ENCODE measurements at regions not wholly inside any gene's neighbourhood (a gene's known extent, or its start where the extent isn't known, plus 50 kb on each side); places are given as distances from the start of the nearest gene placed in this dataset.

DNA sequence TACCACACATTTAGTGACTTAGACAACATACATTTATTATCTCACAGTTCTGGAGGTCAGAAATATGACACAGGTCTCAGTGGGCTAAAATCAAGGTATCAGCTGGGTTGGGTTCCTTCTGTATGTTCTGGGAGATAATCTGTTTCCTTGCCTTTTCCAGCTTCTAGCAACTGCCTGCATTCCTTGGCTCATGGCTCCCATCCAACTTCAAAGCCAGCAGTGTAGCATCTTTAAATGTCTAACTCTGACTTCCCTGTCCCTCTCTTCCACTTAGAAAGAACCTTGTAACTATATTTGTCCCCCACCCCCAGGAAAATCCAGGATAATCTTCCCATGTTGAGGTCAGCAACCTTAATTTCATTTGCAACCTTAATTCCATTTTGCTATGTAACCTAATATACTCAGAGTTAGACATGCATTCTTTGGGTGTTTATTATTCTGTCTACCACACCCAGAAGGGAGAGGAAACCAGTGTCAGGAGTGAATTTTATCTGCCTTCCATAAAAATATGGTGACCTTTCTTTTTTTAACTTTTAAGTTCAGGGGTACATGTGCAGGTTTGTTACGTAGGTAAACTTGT, 57.3 kb upstream of the SMIM30 start:
- DNase-seq (ENCODE audit: unreplicated experiment), result no peak
- no peaks in the 10 kb centered on the region for H3K36me3 Mint-ChIP-seq (ENCODE audit: insufficient read depth, unreplicated experiment)
- ChIA-PET POLR2A (no interaction called here), CTCF (interaction anchor here (1.4 to 7.8 kb wide), 2 partner anchors 16 to 247 kb away, joined by 4 to 43 read pairs; no protein-coding TSS in a partner anchor)
- intact Hi-C loops (cut with micrococcal nuclease), result no loop called here
- BruUV-seq (replicated peaks), result no TSS peak
- TF ChIP-seq, protein P1, sequence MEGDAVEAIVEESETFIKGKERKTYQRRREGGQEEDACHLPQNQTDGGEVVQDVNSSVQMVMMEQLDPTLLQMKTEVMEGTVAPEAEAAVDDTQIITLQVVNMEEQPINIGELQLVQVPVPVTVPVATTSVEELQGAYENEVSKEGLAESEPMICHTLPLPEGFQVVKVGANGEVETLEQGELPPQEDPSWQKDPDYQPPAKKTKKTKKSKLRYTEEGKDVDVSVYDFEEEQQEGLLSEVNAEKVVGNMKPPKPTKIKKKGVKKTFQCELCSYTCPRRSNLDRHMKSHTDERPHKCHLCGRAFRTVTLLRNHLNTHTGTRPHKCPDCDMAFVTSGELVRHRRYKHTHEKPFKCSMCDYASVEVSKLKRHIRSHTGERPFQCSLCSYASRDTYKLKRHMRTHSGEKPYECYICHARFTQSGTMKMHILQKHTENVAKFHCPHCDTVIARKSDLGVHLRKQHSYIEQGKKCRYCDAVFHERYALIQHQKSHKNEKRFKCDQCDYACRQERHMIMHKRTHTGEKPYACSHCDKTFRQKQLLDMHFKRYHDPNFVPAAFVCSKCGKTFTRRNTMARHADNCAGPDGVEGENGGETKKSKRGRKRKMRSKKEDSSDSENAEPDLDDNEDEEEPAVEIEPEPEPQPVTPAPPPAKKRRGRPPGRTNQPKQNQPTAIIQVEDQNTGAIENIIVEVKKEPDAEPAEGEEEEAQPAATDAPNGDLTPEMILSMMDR (IDR thresholded peaks at IDR 0.05; ENCODE audit: unreplicated experiment), result no peak
- H3K27ac Mint-ChIP-seq (ENCODE audit: low read depth, unreplicated experiment), result no peak overlapping the region
- H3K4me3 Mint-ChIP-seq (ENCODE audit: unreplicated experiment), result no peak overlapping the region
- no peaks in the 10 kb centered on the region for H3K4me1 Mint-ChIP-seq (ENCODE audit: insufficient read depth, unreplicated experiment)
- no peaks in the 10 kb centered on the region for H3K9me3 Mint-ChIP-seq (ENCODE audit: unreplicated experiment)
- no peaks in the 10 kb centered on the region for H3K27me3 Mint-ChIP-seq (ENCODE audit: insufficient read depth, unreplicated experiment)

DNA sequence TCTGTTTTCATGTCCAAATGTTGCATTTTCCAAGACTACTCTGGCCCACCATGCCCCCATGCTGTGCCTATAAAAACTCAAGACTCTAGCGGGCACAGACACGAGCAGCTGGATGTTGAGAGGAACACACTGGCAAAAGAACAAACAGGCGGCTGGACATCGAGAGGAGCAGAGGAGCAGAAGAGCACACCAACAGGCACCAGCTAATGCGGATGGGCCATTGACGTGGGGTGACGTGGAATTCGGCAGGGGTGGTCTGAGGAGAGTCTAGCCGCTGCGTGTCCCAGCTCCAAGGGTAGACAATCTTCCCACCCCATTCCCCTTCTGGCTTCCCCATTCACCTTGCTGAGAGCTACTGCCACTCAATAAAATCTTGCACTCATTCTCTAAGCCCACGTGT, 54.4 kb upstream of the SMIM30 start:
- ChIA-PET CTCF (interaction anchor here (0.5 to 7.8 kb wide), 6 partner anchors 13 to 249 kb away, joined by 3 to 43 read pairs (median 3); no protein-coding TSS in a partner anchor), POLR2A (no interaction called here)
- no peaks in the 10 kb centered on the region for H3K36me3 Mint-ChIP-seq (ENCODE audit: insufficient read depth, unreplicated experiment)
- BruUV-seq (replicated peaks), result no TSS peak
- TF ChIP-seq, protein P1 (IDR thresholded peaks at IDR 0.05; ENCODE audit: unreplicated experiment), result no peak
- H3K4me3 Mint-ChIP-seq (ENCODE audit: unreplicated experiment), result no peak overlapping the region
- no peak for DNase-seq (ENCODE audit: unreplicated experiment)
- H3K9me3 Mint-ChIP-seq (ENCODE audit: unreplicated experiment), result no peaks in the 10 kb centered on the region
- H3K27ac Mint-ChIP-seq (ENCODE audit: low read depth, unreplicated experiment), result no peak overlapping the region
- no peaks in the 10 kb centered on the region for H3K4me1 Mint-ChIP-seq (ENCODE audit: insufficient read depth, unreplicated experiment)
- H3K27me3 Mint-ChIP-seq (ENCODE audit: insufficient read depth, unreplicated experiment), result no peaks in the 10 kb centered on the region
- intact Hi-C loops (cut with micrococcal nuclease), result no loop called here

DNA sequence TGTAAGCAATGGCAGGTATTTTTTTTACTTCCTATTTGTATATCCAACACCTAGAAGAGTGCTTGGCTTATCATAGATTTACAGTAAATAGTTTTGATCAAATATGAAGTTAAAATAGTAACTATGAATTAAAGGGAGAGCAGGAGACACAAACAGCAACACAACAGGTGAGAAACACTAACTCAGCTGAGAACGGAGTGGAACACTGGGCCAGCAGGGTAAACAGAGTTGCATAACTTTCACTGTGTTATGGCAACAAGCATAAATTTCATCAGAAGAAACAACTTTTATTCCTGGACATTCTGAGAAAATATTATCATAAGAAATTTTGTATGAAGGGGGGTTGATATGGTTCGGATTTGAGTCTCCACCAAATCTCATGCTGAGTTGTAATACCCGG, 52.2 kb upstream of the SMIM30 start:
- ChIA-PET CTCF (interaction anchor here (7.8 kb wide), 1 partner anchor 11 kb away, joined by 43 read pairs; no protein-coding TSS in a partner anchor), POLR2A (no interaction called here)
- no peak for DNase-seq (ENCODE audit: unreplicated experiment)
- intact Hi-C loops (cut with micrococcal nuclease), result no loop called here
- no peaks in the 10 kb centered on the region for H3K4me1 Mint-ChIP-seq (ENCODE audit: insufficient read depth, unreplicated experiment)
- no peak overlapping the region for H3K4me3 Mint-ChIP-seq (ENCODE audit: unreplicated experiment)
- no peaks in the 10 kb centered on the region for H3K36me3 Mint-ChIP-seq (ENCODE audit: insufficient read depth, unreplicated experiment)
- TF ChIP-seq, protein P1 (IDR thresholded peaks at IDR 0.05; ENCODE audit: unreplicated experiment), result no peak
- H3K9me3 Mint-ChIP-seq (ENCODE audit: unreplicated experiment), result no peaks in the 10 kb centered on the region
- no peak overlapping the region for H3K27ac Mint-ChIP-seq (ENCODE audit: low read depth, unreplicated experiment)
- no TSS peak for BruUV-seq (replicated peaks)
- H3K27me3 Mint-ChIP-seq (ENCODE audit: insufficient read depth, unreplicated experiment), result no peaks in the 10 kb centered on the region
